Uterus (tissue), 3 donors: ENCODE measurements at regions not wholly inside any gene's neighbourhood (a gene's known extent, or its start where the extent isn't known, plus 50 kb on each side); places are given as distances from the start of the nearest gene placed in this dataset.

Experiments used
- DNase-seq, 2 donors: peaks; one replicate each; pipeline ENCODE4 v3.0.0-alpha.2; 2019 to 2020
- H3K27ac ChIP-seq, 2 donors: fragments of 200-600 bp; sonication (generic); 1 replicate in 1 of 2; 2 replicates in 1 of 2; pipeline ENCODE4 v1.5.1; 2016 to 2018
- H3K27me3 ChIP-seq, 2 donors: fragments of 200-600 bp; sonication (generic); one replicate each; pipeline ENCODE4 v1.5.1; 2018 to 2019; ENCODE audit warnings: control low read depth in 1 of 2
- H3K36me3 ChIP-seq, 2 donors: fragments of 200-600 bp; sonication (generic); one replicate each; pipeline ENCODE4 v1.5.1; 2019; ENCODE audit warnings: control low read depth in 1 of 2
- H3K4me1 ChIP-seq, 2 donors: fragments of 200-600 bp; sonication (generic); one replicate each; pipeline ENCODE4 v1.5.1; 2018 to 2019; ENCODE audit warnings: control low read depth in 1 of 2
- H3K4me3 ChIP-seq, 2 donors: fragments of 200-600 bp; sonication (generic); 1 replicate in 1 of 2; 2 replicates in 1 of 2; pipeline ENCODE4 v1.5.1; 2018 to 2019; ENCODE audit warnings: mild to moderate bottlenecking in 1 of 2
- H3K9me3 ChIP-seq, 2 donors: fragments of 200-600 bp; sonication (generic); one replicate each; pipeline ENCODE4 v1.5.1; 2019; ENCODE audit warnings: control low read depth in 1 of 2
- CTCF ChIP-seq, 4 experiments: fragments of 200-600 bp in 2 of 4; fragments of 450-650 bp in 2 of 4; sonication (generic) in 2 of 4; IDR thresholded peaks; one replicate each; pipeline ENCODE4 v1.5.1; 2016 to 2019; ENCODE audit warnings: antibody characterized with exemption in 4 of 4, mild to moderate bottlenecking in 2 of 4, moderate library complexity in 1 of 4
- POLR2A ChIP-seq, 2 donors: fragments of 450-650 bp; IDR thresholded peaks; one replicate each; pipeline ENCODE4 v1.6.1; 2016; ENCODE audit warnings: antibody characterized with exemption in 2 of 2, mild to moderate bottlenecking in 1 of 2, moderate library complexity in 1 of 2
- intact Hi-C: fragments of 100-400 bp; cut with DNase I; formaldehyde crosslinking; loops from one replicate; pipeline ENCODE4 v1.15.1; 2023; ENCODE audit warnings: low total_unique reads
- donor health status: DM: yes; HTN: yes; CAD: no.

DNA sequence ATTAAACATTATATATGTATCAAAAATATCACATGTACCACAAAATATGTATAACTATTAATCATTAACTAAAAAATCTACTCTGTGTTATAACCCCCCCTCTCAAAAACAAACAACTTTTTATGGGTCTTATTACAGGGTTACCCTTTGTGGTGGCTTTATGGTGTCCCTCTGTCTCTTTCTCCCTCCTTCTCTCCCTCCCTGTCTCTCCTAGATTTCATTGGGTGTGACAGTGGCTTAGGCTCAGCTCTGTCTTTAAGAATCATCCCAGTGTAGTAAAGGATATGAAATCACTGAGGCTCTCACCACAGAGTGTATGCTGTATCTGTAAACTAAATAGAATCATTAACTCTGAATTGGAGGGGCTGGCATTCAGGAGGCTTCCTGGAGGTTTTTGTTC is 93.7 kb downstream of the TDRD15 start:
- Histone ChIP-seq H3K4me3 (no peak overlapping the region), H3K27me3 (no peaks in the 10 kb centered on the region), H3K9me3 (no peaks in the 10 kb centered on the region), H3K36me3 (no peaks in the 10 kb centered on the region), H3K4me1 (no peaks in the 10 kb centered on the region), H3K27ac (no peak overlapping the region)
- intact Hi-C loops: no loop called here
- TF ChIP-seq CTCF (IDR thresholded peaks at IDR 0.05) (no peak), POLR2A (IDR thresholded peaks at IDR 0.05) (no peak)
- DNase-seq: no peak

DNA sequence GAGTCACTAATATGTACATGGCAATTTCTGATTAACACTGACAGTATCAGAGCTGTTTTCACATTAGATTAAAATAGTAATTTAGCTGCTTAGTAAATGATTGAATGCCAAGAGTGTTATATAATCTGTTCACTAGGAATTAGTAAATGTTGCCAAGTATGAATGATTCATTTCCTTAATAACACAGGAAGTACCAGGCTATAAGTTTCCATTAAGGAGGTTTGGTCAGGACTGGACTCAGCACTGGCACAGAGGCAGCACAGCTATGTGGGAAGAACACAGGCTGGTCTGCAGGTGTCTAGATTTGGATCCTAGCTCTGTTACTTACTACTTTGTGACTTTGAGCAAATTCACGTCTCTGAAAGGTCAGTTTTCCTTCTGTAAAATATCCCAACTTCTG is 97.2 kb downstream of the TDRD15 start:
- Histone ChIP-seq H3K27me3 (no peaks in the 10 kb centered on the region), H3K4me1 (no peaks in the 10 kb centered on the region), H3K27ac (no peak overlapping the region), H3K9me3 (no peaks in the 10 kb centered on the region), H3K36me3 (no peaks in the 10 kb centered on the region), H3K4me3 (no peak overlapping the region)
- no peak for DNase-seq
- intact Hi-C loops: no loop called here
- no peak for TF ChIP-seq CTCF (IDR thresholded peaks at IDR 0.05)
- TF ChIP-seq POLR2A (IDR thresholded peaks at IDR 0.05): no peak

- Histone ChIP-seq H3K4me3 (no peak overlapping the region), H3K36me3 (no peaks in the 10 kb centered on the region), H3K4me1 (no peaks in the 10 kb centered on the region), H3K27me3 (no peaks in the 10 kb centered on the region), H3K27ac (no peak overlapping the region), H3K9me3 (no peaks in the 10 kb centered on the region)
- TF ChIP-seq CTCF (IDR thresholded peaks at IDR 0.05) (no peak), POLR2A (IDR thresholded peaks at IDR 0.05) (no peak)
- intact Hi-C loops: no loop called here
- DNase-seq: no peak
Measured at GRCh38 chr2:21223618-21224017, 99.8 kb downstream of the TDRD15 start.

DNA sequence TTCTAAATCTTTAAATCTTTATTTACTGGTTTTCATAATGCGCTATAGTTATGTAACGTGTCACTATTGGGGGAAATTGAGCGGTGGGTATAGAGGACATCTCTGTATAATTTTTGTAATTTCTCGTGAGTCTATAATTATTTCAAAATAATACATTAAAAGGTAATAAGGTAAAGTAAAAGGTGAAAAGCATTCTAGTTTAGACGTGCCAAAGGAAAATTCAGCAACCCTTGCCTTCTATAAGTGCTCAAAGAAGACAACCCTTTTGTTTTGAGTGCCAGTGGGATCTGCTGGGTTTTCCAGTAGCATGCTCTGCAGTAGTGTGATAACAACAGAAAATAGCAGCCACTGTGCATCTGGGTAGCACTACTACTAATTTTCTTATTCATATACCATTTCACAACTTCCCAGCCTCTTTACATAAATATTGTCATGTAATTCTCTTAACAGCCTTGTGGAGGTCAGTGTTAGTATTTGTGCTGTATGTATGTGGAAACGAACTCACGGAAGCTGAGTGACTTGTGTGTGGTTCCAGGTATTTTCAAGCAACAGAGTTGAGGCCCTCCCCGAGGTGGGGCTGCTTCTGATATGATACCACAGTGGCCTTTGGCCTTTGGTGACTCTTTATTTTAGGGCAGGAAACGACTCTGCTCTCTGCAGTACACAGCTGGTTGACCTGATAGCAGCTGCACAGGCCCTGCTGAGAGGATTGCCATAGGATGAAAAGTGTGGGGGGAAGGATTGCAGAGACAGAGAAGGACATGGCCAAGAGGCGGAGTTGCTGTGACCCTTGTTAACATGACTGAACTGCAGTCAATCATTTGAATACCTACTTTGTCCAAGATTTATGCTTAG is 104.5 kb downstream of the TDRD15 start:
- no peak for TF ChIP-seq CTCF (IDR thresholded peaks at IDR 0.05)
- Histone ChIP-seq H3K27me3 (no peaks in the 10 kb centered on the region), H3K27ac (no peak overlapping the region), H3K9me3 (no peaks in the 10 kb centered on the region), H3K4me3 (no peak overlapping the region), H3K36me3 (no peaks in the 10 kb centered on the region), H3K4me1 (no peaks in the 10 kb centered on the region)
- intact Hi-C loops: no loop called here
- DNase-seq: no peak

- no peak overlapping the region for H3K27ac ChIP-seq
- intact Hi-C loops: no loop called here
- H3K4me3 ChIP-seq: no peak overlapping the region
- H3K9me3 ChIP-seq: no peaks in the 10 kb centered on the region
- DNase-seq: no peak
- H3K36me3 ChIP-seq: no peaks in the 10 kb centered on the region
- TF ChIP-seq CTCF (IDR thresholded peaks at IDR 0.05) (no peak), POLR2A (IDR thresholded peaks at IDR 0.05) (no peak)
- H3K27me3 ChIP-seq: no peaks in the 10 kb centered on the region
- no peaks in the 10 kb centered on the region for H3K4me1 ChIP-seq
Measured at GRCh38 chr2:21229302-21229701, 105.5 kb downstream of the TDRD15 start.
